HG02571 (cell line): ENCODE measurements at regions not wholly inside any gene's neighbourhood (a gene's known extent, or its start where the extent isn't known, plus 50 kb on each side); places are given as distances from the start of the nearest gene placed in this dataset.

Experiments used
- ATAC-seq: cut with Tn5 transposase; IDR thresholded peaks from one replicate; pipeline ENCODE4 v1.9.1; 2021; ENCODE audit warnings: mild to moderate bottlenecking, moderate library complexity; ENCODE audit not compliant: unreplicated experiment

- no peak for ATAC-seq
Observed at GRCh38 chr17:83177611-83178532, 98.5 kb downstream of the METRNL start.

GRCh38 chr17:83178533-83179304 is 99.3 kb downstream of the METRNL start:
- no peak for ATAC-seq

- no peak for ATAC-seq
Observed at GRCh38 chr17:83179374-83179773, 100.0 kb downstream of the METRNL start.

- no peak for ATAC-seq
Observed at GRCh38 chr17:83179811-83180210, 100.4 kb downstream of the METRNL start.

GRCh38 chr17:83180264-83180995 is 101.0 kb downstream of the METRNL start:
- ATAC-seq: no peak

- ATAC-seq: no peak
Observed at GRCh38 chr17:83180996-83181481, 101.6 kb downstream of the METRNL start.

GRCh38 chr17:83181991-83182619 is 102.7 kb downstream of the METRNL start:
- ATAC-seq: no peak

GRCh38 chr17:83182620-83183101 is 103.3 kb downstream of the METRNL start:
- no peak for ATAC-seq

- no peak for ATAC-seq
Observed at GRCh38 chr17:83183145-83183948, 103.9 kb downstream of the METRNL start.

GRCh38 chr17:83183951-83184506 is 104.6 kb downstream of the METRNL start:
- ATAC-seq: no peak

- no peak for ATAC-seq
Observed at GRCh38 chr17:83185023-83186002, 105.9 kb downstream of the METRNL start.

- no peak for ATAC-seq
Observed at GRCh38 chr17:83186226-83186625, 106.8 kb downstream of the METRNL start.

GRCh38 chr17:83186751-83187421 is 107.5 kb downstream of the METRNL start:
- ATAC-seq: no peak

GRCh38 chr17:83187782-83188311 is 108.4 kb downstream of the METRNL start:
- ATAC-seq: no peak

GRCh38 chr17:83189044-83190003 is 109.9 kb downstream of the METRNL start:
- no peak for ATAC-seq

GRCh38 chr17:83190004-83190385 is 110.6 kb downstream of the METRNL start:
- ATAC-seq: no peak
